ENCODE measurements at regions not wholly inside any gene's neighbourhood (a gene's known extent, or its start where the extent isn't known, plus 50 kb on each side); places are given as distances from the start of the nearest gene placed in this dataset.
"Not testable (repeated sequence)": the region's sequence is repeated elsewhere in the genome, so short reads cannot be mapped to it uniquely, and the experiment has no call there.

- Histone ChIP-seq H3K36me3 (no peaks in the 10 kb centered on the region), H3K27me3 (replicated peaks) (no peaks in the 10 kb centered on the region), H3K4me3 (no peak overlapping the region), H3K9me3 (replicated peaks) (no peaks in the 10 kb centered on the region), H3K4me1 (replicated peaks) (no peaks in the 10 kb centered on the region), H3K27ac (no peak overlapping the region)
- DNase-seq (ENCODE audit: low read depth in 1 of 2, low spot score in 2 of 2): no peak
Observed at GRCh38 chr12:105506678-105507310, 176.3 kb downstream of the C12orf75 start.

GRCh38 chr12:105507311-105508038 is 177.0 kb downstream of the C12orf75 start:
- no peaks in the 10 kb centered on the region for H3K36me3 ChIP-seq
- no peak overlapping the region for H3K4me3 ChIP-seq
- no peak overlapping the region for H3K27ac ChIP-seq
- no peak for DNase-seq (ENCODE audit: low read depth in 1 of 2, low spot score in 2 of 2)
- H3K9me3 ChIP-seq (replicated peaks): no peaks in the 10 kb centered on the region
- H3K4me1 ChIP-seq (replicated peaks): no peaks in the 10 kb centered on the region
- no peaks in the 10 kb centered on the region for H3K27me3 ChIP-seq (replicated peaks)

- H3K36me3 ChIP-seq: no peaks in the 10 kb centered on the region
Observed at GRCh38 chr12:105508096-105508495, 177.6 kb downstream of the C12orf75 start.

GRCh38 chr12:105510526-105510925 is 180.0 kb downstream of the C12orf75 start:
- Histone ChIP-seq H3K27ac (no peak overlapping the region), H3K27me3 (replicated peaks) (no peaks in the 10 kb centered on the region), H3K4me3 (no peak overlapping the region), H3K9me3 (replicated peaks) (no peaks in the 10 kb centered on the region), H3K36me3 (no peaks in the 10 kb centered on the region), H3K4me1 (replicated peaks) (no peaks in the 10 kb centered on the region)
- DNase-seq (ENCODE audit: low read depth in 1 of 2, low spot score in 2 of 2): no peak

More at GRCh38 chr12:105508096-105508495, 177.6 kb downstream of the C12orf75 start:
- no peaks in the 10 kb centered on the region for H3K27me3 ChIP-seq (replicated peaks)
- H3K4me1 ChIP-seq (replicated peaks): no peaks in the 10 kb centered on the region
- no peak overlapping the region for H3K27ac ChIP-seq
- no peaks in the 10 kb centered on the region for H3K9me3 ChIP-seq (replicated peaks)
- no peak for DNase-seq (ENCODE audit: low read depth in 1 of 2, low spot score in 2 of 2)
- no peak overlapping the region for H3K4me3 ChIP-seq

GRCh38 chr12:105512861-105513260 is 182.4 kb downstream of the C12orf75 start:
- H3K27me3 ChIP-seq (replicated peaks); H3K9me3 ChIP-seq (replicated peaks); H3K27ac ChIP-seq; DNase-seq (ENCODE audit: low read depth in 1 of 2, low spot score in 2 of 2); H3K36me3 ChIP-seq; H3K4me1 ChIP-seq (replicated peaks); H3K4me3 ChIP-seq: not testable (repeated sequence)

GRCh38 chr12:105522166-105522825 is 191.8 kb downstream of the C12orf75 start:
- peaks cover 26% of the 10 kb centered on the region for H3K4me1 ChIP-seq (replicated peaks)
- H3K27ac ChIP-seq: peak overlapping the region; percentile 91
- H3K9me3 ChIP-seq (replicated peaks): no peaks in the 10 kb centered on the region; the same call in 1 of the 2 replicates
- no peaks in the 10 kb centered on the region for H3K36me3 ChIP-seq
- DNase-seq (ENCODE audit: low read depth in 1 of 2, low spot score in 2 of 2): peak; percentile 71
- no peak overlapping the region for H3K4me3 ChIP-seq
- no peaks in the 10 kb centered on the region for H3K27me3 ChIP-seq (replicated peaks)

- H3K9me3 ChIP-seq (replicated peaks): no peaks in the 10 kb centered on the region; the same call in 1 of the 2 replicates
- H3K4me1 ChIP-seq (replicated peaks): peaks cover 26% of the 10 kb centered on the region
- peak; percentile 83 to 93 for DNase-seq (ENCODE audit: low read depth in 1 of 2, low spot score in 2 of 2)
- no peak overlapping the region for H3K4me3 ChIP-seq
- H3K27me3 ChIP-seq (replicated peaks): no peaks in the 10 kb centered on the region
- peak overlapping the region; percentile 91 for H3K27ac ChIP-seq
- no peaks in the 10 kb centered on the region for H3K36me3 ChIP-seq
Observed at GRCh38 chr12:105523164-105524057, 192.9 kb downstream of the C12orf75 start.

GRCh38 chr12:105524961-105525360 is 194.5 kb downstream of the C12orf75 start:
- no peak for DNase-seq (ENCODE audit: low read depth in 1 of 2, low spot score in 2 of 2)
- H3K9me3 ChIP-seq (replicated peaks): no peaks in the 10 kb centered on the region; the same call in 1 of the 2 replicates
- H3K4me1 ChIP-seq (replicated peaks): peaks cover 26% of the 10 kb centered on the region
- H3K27me3 ChIP-seq (replicated peaks): no peaks in the 10 kb centered on the region
- H3K4me3 ChIP-seq: no peak overlapping the region
- H3K27ac ChIP-seq: no peak overlapping the region
- no peaks in the 10 kb centered on the region for H3K36me3 ChIP-seq

GRCh38 chr12:105534068-105534467 is 203.6 kb downstream of the C12orf75 start:
- no peak overlapping the region for H3K27ac ChIP-seq
- no peak for DNase-seq (ENCODE audit: low read depth in 1 of 2, low spot score in 2 of 2)
- peaks cover 11% of the 10 kb centered on the region for H3K9me3 ChIP-seq (replicated peaks)
- no peak overlapping the region for H3K4me3 ChIP-seq
- no peaks in the 10 kb centered on the region for H3K27me3 ChIP-seq (replicated peaks)
- no peaks in the 10 kb centered on the region for H3K4me1 ChIP-seq (replicated peaks)
- H3K36me3 ChIP-seq: no peaks in the 10 kb centered on the region

- not testable (repeated sequence) for H3K27ac ChIP-seq; H3K27me3 ChIP-seq (replicated peaks); H3K4me3 ChIP-seq; DNase-seq (ENCODE audit: low read depth in 1 of 2, low spot score in 2 of 2); H3K36me3 ChIP-seq; H3K4me1 ChIP-seq (replicated peaks)
- peaks cover 11% of the 10 kb centered on the region for H3K9me3 ChIP-seq (replicated peaks)
Observed at GRCh38 chr12:105535033-105535432, 204.5 kb downstream of the C12orf75 start.

- Histone ChIP-seq H3K4me1 (replicated peaks) (no peaks in the 10 kb centered on the region), H3K9me3 (replicated peaks) (peaks cover 11% of the 10 kb centered on the region), H3K36me3 (no peaks in the 10 kb centered on the region), H3K27ac (no peak overlapping the region), H3K4me3 (no peak overlapping the region), H3K27me3 (replicated peaks) (no peaks in the 10 kb centered on the region)
- DNase-seq (ENCODE audit: low read depth in 1 of 2, low spot score in 2 of 2): no peak
Observed at GRCh38 chr12:105538880-105539279, 208.4 kb downstream of the C12orf75 start.

- Histone ChIP-seq H3K9me3 (replicated peaks) (peaks cover 9% of the 10 kb centered on the region), H3K36me3 (no peaks in the 10 kb centered on the region), H3K27me3 (replicated peaks) (no peaks in the 10 kb centered on the region), H3K27ac (no peak overlapping the region), H3K4me3 (no peak overlapping the region), H3K4me1 (replicated peaks) (no peaks in the 10 kb centered on the region)
- no peak for DNase-seq (ENCODE audit: low read depth in 1 of 2, low spot score in 2 of 2)
Observed at GRCh38 chr12:105539735-105540134, 209.2 kb downstream of the C12orf75 start.

GRCh38 chr12:105547786-105548185 is 217.3 kb downstream of the C12orf75 start:
- Histone ChIP-seq H3K4me3 (no peak overlapping the region), H3K27ac (no peak overlapping the region), H3K9me3 (replicated peaks) (0 out of 2 replicates have a peak, but pooled peaks cover 3% of the 10 kb centered on the region), H3K36me3 (no peaks in the 10 kb centered on the region), H3K27me3 (replicated peaks) (no peaks in the 10 kb centered on the region), H3K4me1 (replicated peaks) (no peaks in the 10 kb centered on the region)
- no peak for DNase-seq (ENCODE audit: low read depth in 1 of 2, low spot score in 2 of 2)

Data from SJSA1 (cell line).